ENCODE measurements at regions not wholly inside any gene's neighbourhood (a gene's known extent, or its start where the extent isn't known, plus 50 kb on each side); places are given as distances from the start of the nearest gene placed in this dataset.

- no peaks in the 10 kb centered on the region for H3K27me3 ChIP-seq (ENCODE audit: control insufficient read depth, extremely low read depth, insufficient read depth, low read length)
- H3K4me1 ChIP-seq (ENCODE audit: control insufficient read depth, extremely low read depth, insufficient read depth, low read length) = peaks cover 30% of the 10 kb centered on the region
- no peak overlapping the region for H3K27ac ChIP-seq (ENCODE audit: control insufficient read depth, insufficient read depth, low read length)
- no peak overlapping the region for H3K4me3 ChIP-seq (ENCODE audit: control insufficient read depth in 2 of 3, extremely low read depth in 1 of 3, insufficient read depth in 2 of 3, low read depth in 1 of 3, low read length in 3 of 3)
- H3K4me2 ChIP-seq (ENCODE audit: control insufficient read depth, extremely low read depth, insufficient read depth, low read depth, low read length) = no peak overlapping the region
- no peaks in the 10 kb centered on the region for H3K79me2 ChIP-seq (ENCODE audit: control insufficient read depth, insufficient read depth, low read length)
- no peak overlapping the region for H3K9ac ChIP-seq (ENCODE audit: control insufficient read depth, extremely low read depth, insufficient read depth, low read length)
- H3K9me3 ChIP-seq (ENCODE audit: control insufficient read depth, low read depth, low read length) = no peaks in the 10 kb centered on the region
- no peak for FAIRE-seq
- no peak for TF ChIP-seq CTCF (optimal IDR thresholded peaks at IDR 0.05 in 1 of 3, IDR thresholded peaks at IDR 0.05 in 1 of 3, conservative IDR thresholded peaks at IDR 0.05 in 1 of 3; ENCODE audit: extremely low read depth in 1 of 3, insufficient read depth in 2 of 3, low read length in 3 of 3)
- TF ChIP-seq EZH2 (IDR thresholded peaks at IDR 0.05; ENCODE audit: low read length) = no peak
- dilution Hi-C loops (cut with MboI; ENCODE audit: extremely low pct_ligation_motif_present, low sequenced_read_pairs) = no loop called here
- H2AFZ ChIP-seq (ENCODE audit: control insufficient read depth, low read length) = no peak overlapping the region
- no peaks in the 10 kb centered on the region for H3K36me3 ChIP-seq (ENCODE audit: control insufficient read depth in 2 of 2, extremely low read depth in 1 of 2, insufficient read depth in 2 of 2, low read length in 2 of 2)
- no peaks in the 10 kb centered on the region for H4K20me1 ChIP-seq (ENCODE audit: control insufficient read depth, extremely low read depth, insufficient read depth, low read length)
- no peaks in the 10 kb centered on the region for H3K9me1 ChIP-seq (ENCODE audit: control insufficient read depth, extremely low read depth, insufficient read depth, low read length)
- no peak for DNase-seq (ENCODE audit: low read depth, low spot score)
These were observed 116.8 kb upstream of the CNTLN start for GRCh38 chr9:17017931-17018491.

GRCh38 chr9:17013891-17014290 lies 120.9 kb upstream of the CNTLN start:
- no peaks in the 10 kb centered on the region for H3K79me2 ChIP-seq (ENCODE audit: control insufficient read depth, insufficient read depth, low read length)
- no peak overlapping the region for H3K9ac ChIP-seq (ENCODE audit: control insufficient read depth, extremely low read depth, insufficient read depth, low read length)
- no peak for DNase-seq (ENCODE audit: low read depth, low spot score)
- no peaks in the 10 kb centered on the region for H3K9me3 ChIP-seq (ENCODE audit: control insufficient read depth, low read depth, low read length)
- FAIRE-seq = no peak
- no peaks in the 10 kb centered on the region for H3K27me3 ChIP-seq (ENCODE audit: control insufficient read depth, extremely low read depth, insufficient read depth, low read length)
- TF ChIP-seq EZH2 (IDR thresholded peaks at IDR 0.05; ENCODE audit: low read length) (no peak), CTCF (optimal IDR thresholded peaks at IDR 0.05 in 1 of 3, IDR thresholded peaks at IDR 0.05 in 1 of 3, conservative IDR thresholded peaks at IDR 0.05 in 1 of 3; ENCODE audit: extremely low read depth in 1 of 3, insufficient read depth in 2 of 3, low read length in 3 of 3) (no peak)
- dilution Hi-C loops (cut with MboI; ENCODE audit: extremely low pct_ligation_motif_present, low sequenced_read_pairs) = no loop called here
- H3K4me2 ChIP-seq (ENCODE audit: control insufficient read depth, extremely low read depth, insufficient read depth, low read depth, low read length) = no peak overlapping the region
- H4K20me1 ChIP-seq (ENCODE audit: control insufficient read depth, extremely low read depth, insufficient read depth, low read length) = no peaks in the 10 kb centered on the region
- H3K27ac ChIP-seq (ENCODE audit: control insufficient read depth, insufficient read depth, low read length) = peak overlapping the region; percentile 51
- H3K4me3 ChIP-seq (ENCODE audit: control insufficient read depth in 2 of 3, extremely low read depth in 1 of 3, insufficient read depth in 2 of 3, low read depth in 1 of 3, low read length in 3 of 3) = no peak overlapping the region
- H3K4me1 ChIP-seq (ENCODE audit: control insufficient read depth, extremely low read depth, insufficient read depth, low read length) = peaks cover 24% of the 10 kb centered on the region
- peak overlapping the region; percentile 31 for H2AFZ ChIP-seq (ENCODE audit: control insufficient read depth, low read length)
- H3K36me3 ChIP-seq (ENCODE audit: control insufficient read depth in 2 of 2, extremely low read depth in 1 of 2, insufficient read depth in 2 of 2, low read length in 2 of 2) = no peaks in the 10 kb centered on the region
- no peaks in the 10 kb centered on the region for H3K9me1 ChIP-seq (ENCODE audit: control insufficient read depth, extremely low read depth, insufficient read depth, low read length)

Data from keratinocyte (primary cell).